Neural crest cell (in vitro differentiated cells): ENCODE measurements at regions not wholly inside any gene's neighbourhood (a gene's known extent, or its start where the extent isn't known, plus 50 kb on each side); places are given as distances from the start of the nearest gene placed in this dataset.
"Not testable (repeated sequence)": the region's sequence is repeated elsewhere in the genome, so short reads cannot be mapped to it uniquely, and the experiment has no call there.

Source experiments
- DNase-seq: peaks from one replicate; pipeline ENCODE4 v3.0.0; 2021; ENCODE audit warnings: low read depth, mixed read lengths, low spot score
- H3K27ac Mint-ChIP-seq: one replicate; pipeline ENCODE4 v1.8.0; 2021; ENCODE audit warnings: mild to moderate bottlenecking, mixed read lengths; ENCODE audit not compliant: unreplicated experiment
- H3K27me3 Mint-ChIP-seq: 2 replicates; pipeline ENCODE4 v1.8.0; 2021; ENCODE audit warnings: low read depth, mild to moderate bottlenecking, mixed read lengths
- H3K36me3 Mint-ChIP-seq: 2 replicates; pipeline ENCODE4 v1.8.0; 2021; ENCODE audit warnings: low read depth, mild to moderate bottlenecking, mixed read lengths
- H3K4me1 Mint-ChIP-seq: 2 replicates; pipeline ENCODE4 v1.8.0; 2021; ENCODE audit warnings: mixed read lengths
- H3K4me3 Mint-ChIP-seq: one replicate; pipeline ENCODE4 v1.8.0; 2021; ENCODE audit warnings: mild to moderate bottlenecking, mixed read lengths
- H3K9me3 Mint-ChIP-seq: 2 replicates; pipeline ENCODE4 v1.8.0; 2021; ENCODE audit warnings: mixed read lengths
- TF ChIP-seq, protein P1 (sequence below): fragments of 200-600 bp; sonication (generic); conservative IDR thresholded peaks from 2 replicates; pipeline ENCODE4 v1.5.0; 2021; ENCODE audit warnings: antibody characterized with exemption, mild to moderate bottlenecking

DNA sequence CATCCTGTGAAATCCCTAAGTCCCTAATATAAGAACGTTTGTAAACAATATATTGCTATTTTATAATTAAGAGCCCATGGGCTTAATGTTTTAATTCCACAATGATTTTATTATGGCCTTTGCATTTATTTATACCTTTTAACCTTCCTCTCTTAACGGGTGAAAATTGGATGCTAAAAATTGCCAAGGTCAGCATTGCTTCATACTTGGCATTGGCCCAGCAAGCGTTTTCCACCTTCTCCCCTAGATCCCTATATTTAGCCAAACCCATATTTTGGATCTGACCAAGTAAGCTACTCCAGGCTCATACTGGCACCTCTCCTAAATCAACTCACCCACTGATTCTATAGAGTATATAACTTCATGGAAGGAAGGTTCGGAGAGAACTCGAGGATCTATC is 188.0 kb upstream of the NR2F2 start:
- no peak overlapping the region for H3K4me3 Mint-ChIP-seq
- no peak overlapping the region for H3K27ac Mint-ChIP-seq

GRCh38 chr15:96144734-96145133 is 185.8 kb upstream of the NR2F2 start:
- Mint-ChIP-seq H3K36me3 (peaks cover 12% of the 10 kb centered on the region), H3K27me3 (no peaks in the 10 kb centered on the region), H3K4me3 (no peak overlapping the region), H3K27ac (no peak overlapping the region), H3K4me1 (peaks cover 10% of the 10 kb centered on the region), H3K9me3 (peaks cover 17% of the 10 kb centered on the region)
- TF ChIP-seq, protein P1, sequence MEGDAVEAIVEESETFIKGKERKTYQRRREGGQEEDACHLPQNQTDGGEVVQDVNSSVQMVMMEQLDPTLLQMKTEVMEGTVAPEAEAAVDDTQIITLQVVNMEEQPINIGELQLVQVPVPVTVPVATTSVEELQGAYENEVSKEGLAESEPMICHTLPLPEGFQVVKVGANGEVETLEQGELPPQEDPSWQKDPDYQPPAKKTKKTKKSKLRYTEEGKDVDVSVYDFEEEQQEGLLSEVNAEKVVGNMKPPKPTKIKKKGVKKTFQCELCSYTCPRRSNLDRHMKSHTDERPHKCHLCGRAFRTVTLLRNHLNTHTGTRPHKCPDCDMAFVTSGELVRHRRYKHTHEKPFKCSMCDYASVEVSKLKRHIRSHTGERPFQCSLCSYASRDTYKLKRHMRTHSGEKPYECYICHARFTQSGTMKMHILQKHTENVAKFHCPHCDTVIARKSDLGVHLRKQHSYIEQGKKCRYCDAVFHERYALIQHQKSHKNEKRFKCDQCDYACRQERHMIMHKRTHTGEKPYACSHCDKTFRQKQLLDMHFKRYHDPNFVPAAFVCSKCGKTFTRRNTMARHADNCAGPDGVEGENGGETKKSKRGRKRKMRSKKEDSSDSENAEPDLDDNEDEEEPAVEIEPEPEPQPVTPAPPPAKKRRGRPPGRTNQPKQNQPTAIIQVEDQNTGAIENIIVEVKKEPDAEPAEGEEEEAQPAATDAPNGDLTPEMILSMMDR = no peak
- DNase-seq = no peak

More for the DNA sequence above, 188.0 kb upstream of the NR2F2 start:
- Mint-ChIP-seq H3K4me1 (peaks cover 10% of the 10 kb centered on the region), H3K36me3 (peaks cover 17% of the 10 kb centered on the region), H3K9me3 (peaks cover 25% of the 10 kb centered on the region), H3K27me3 (no peaks in the 10 kb centered on the region)
- TF ChIP-seq, protein P1 = no peak
- DNase-seq = no peak

DNA sequence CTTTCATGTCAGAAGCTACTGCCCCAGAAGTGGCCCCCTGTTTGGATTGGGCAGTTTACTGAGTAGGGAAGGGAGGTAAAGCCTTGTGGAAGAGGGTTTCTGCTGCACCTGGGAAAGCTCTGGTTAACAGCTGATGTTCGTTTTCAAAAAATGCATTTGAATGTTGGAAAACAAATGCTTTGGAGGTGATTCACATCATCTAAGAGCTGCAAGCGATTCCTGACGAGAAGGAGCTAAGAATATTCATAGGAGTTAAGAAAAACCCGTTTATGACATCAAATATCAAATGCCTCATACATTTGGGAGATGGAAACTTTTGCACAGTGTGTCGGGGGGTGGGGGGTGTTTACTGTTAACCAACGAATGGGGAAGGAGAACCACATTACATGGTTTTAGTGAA is 183.8 kb upstream of the NR2F2 start:
- Mint-ChIP-seq H3K36me3 (peaks cover 2% of the 10 kb centered on the region), H3K9me3 (peaks cover 9% of the 10 kb centered on the region), H3K27ac (no peak overlapping the region), H3K4me3 (no peak overlapping the region), H3K4me1 (peaks cover 20% of the 10 kb centered on the region), H3K27me3 (no peaks in the 10 kb centered on the region)
- DNase-seq = no peak
- TF ChIP-seq, protein P1 = no peak

- Mint-ChIP-seq H3K27me3 (no peaks in the 10 kb centered on the region), H3K4me1 (peaks cover 20% of the 10 kb centered on the region), H3K36me3 (peaks cover 2% of the 10 kb centered on the region), H3K27ac (no peak overlapping the region), H3K4me3 (no peak overlapping the region), H3K9me3 (peaks cover 9% of the 10 kb centered on the region)
- TF ChIP-seq, protein P1 = no peak
- no peak for DNase-seq
Observed at GRCh38 chr15:96147267-96147666, 183.2 kb upstream of the NR2F2 start.

- Mint-ChIP-seq H3K4me3 (no peak overlapping the region), H3K27me3 (no peaks in the 10 kb centered on the region), H3K4me1 (peaks cover 16% of the 10 kb centered on the region), H3K27ac (no peak overlapping the region), H3K9me3 (peaks cover 10% of the 10 kb centered on the region), H3K36me3 (peaks cover 5% of the 10 kb centered on the region)
- TF ChIP-seq, protein P1 = no peak
- no peak for DNase-seq
Observed at GRCh38 chr15:96150254-96150653, 180.2 kb upstream of the NR2F2 start.

DNA sequence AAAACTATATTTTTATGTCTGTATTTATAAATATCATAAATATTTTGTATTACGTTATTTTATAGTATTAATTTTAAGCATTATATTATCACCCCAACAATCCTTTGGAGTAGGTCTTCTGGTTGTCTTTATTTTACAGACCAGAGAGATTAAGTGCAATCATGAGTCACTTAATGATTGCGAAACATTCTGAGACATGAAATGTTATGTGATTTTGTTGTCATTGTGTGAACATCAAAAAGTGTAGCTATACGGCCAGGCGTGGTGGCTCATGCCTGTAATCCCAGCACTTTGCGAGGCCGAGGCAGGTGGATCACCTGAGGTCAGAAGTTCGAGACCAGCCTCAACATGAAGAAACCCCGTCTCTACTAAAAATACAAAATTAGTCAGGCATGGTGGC is 178.8 kb upstream of the NR2F2 start:
- H3K4me1 Mint-ChIP-seq = peaks cover 10% of the 10 kb centered on the region
- not testable (repeated sequence) for H3K36me3 Mint-ChIP-seq

More for the DNA sequence above, 178.8 kb upstream of the NR2F2 start:
- H3K27me3 Mint-ChIP-seq, H3K4me3 Mint-ChIP-seq, H3K9me3 Mint-ChIP-seq, H3K27ac Mint-ChIP-seq, DNase-seq: not testable (repeated sequence)
